ENCODE measurements at regions not wholly inside any gene's neighbourhood (a gene's known extent, or its start where the extent isn't known, plus 50 kb on each side); places are given as distances from the start of the nearest gene placed in this dataset.

GRCh38 chr4:166460769-166461550 is 587.9 kb downstream of the TLL1 start:
- TF ChIP-seq EP300 (IDR thresholded peaks at IDR 0.05; ENCODE audit: low read depth), result no peak
- TF ChIP-seq, protein P1, sequence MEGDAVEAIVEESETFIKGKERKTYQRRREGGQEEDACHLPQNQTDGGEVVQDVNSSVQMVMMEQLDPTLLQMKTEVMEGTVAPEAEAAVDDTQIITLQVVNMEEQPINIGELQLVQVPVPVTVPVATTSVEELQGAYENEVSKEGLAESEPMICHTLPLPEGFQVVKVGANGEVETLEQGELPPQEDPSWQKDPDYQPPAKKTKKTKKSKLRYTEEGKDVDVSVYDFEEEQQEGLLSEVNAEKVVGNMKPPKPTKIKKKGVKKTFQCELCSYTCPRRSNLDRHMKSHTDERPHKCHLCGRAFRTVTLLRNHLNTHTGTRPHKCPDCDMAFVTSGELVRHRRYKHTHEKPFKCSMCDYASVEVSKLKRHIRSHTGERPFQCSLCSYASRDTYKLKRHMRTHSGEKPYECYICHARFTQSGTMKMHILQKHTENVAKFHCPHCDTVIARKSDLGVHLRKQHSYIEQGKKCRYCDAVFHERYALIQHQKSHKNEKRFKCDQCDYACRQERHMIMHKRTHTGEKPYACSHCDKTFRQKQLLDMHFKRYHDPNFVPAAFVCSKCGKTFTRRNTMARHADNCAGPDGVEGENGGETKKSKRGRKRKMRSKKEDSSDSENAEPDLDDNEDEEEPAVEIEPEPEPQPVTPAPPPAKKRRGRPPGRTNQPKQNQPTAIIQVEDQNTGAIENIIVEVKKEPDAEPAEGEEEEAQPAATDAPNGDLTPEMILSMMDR (IDR thresholded peaks at IDR 0.05), result no peak
- TF ChIP-seq POLR2AphosphoS5 (IDR thresholded peaks at IDR 0.05), result no peak
